Ishikawa (cell line): ENCODE measurements at regions not wholly inside any gene's neighbourhood (a gene's known extent, or its start where the extent isn't known, plus 50 kb on each side); places are given as distances from the start of the nearest gene placed in this dataset.

Experiments
- CEBPB ChIP-seq: IDR thresholded peaks from 2 replicates; pipeline ENCODE4 v1.6.1; 2012
- EGR1 ChIP-seq: IDR thresholded peaks from 2 replicates; pipeline ENCODE4 v1.6.1; 2012
- EP300 ChIP-seq: IDR thresholded peaks from 2 replicates; pipeline ENCODE4 v1.6.1; 2012; ENCODE audit warnings: borderline replicate concordance
- FOXM1 ChIP-seq: IDR thresholded peaks from 2 replicates; pipeline ENCODE4 v1.6.1; 2012; ENCODE audit warnings: low read depth, borderline replicate concordance
- NFIC ChIP-seq: IDR thresholded peaks from 2 replicates; pipeline ENCODE4 v1.6.1; 2012
- RAD21 ChIP-seq: IDR thresholded peaks from 2 replicates; pipeline ENCODE4 v1.6.1; 2012; ENCODE audit warnings: low read depth
- TAF1 ChIP-seq: IDR thresholded peaks from 2 replicates; pipeline ENCODE4 v1.6.1; 2012; ENCODE audit warnings: low read depth, mild to moderate bottlenecking
- TCF12 ChIP-seq: IDR thresholded peaks from 2 replicates; pipeline ENCODE4 v1.6.1; 2012; ENCODE audit warnings: low read depth
- TEAD4 ChIP-seq: IDR thresholded peaks from 2 replicates; pipeline ENCODE4 v1.6.1; 2012
- YY1 ChIP-seq: IDR thresholded peaks from 2 replicates; pipeline ENCODE4 v1.6.1; 2012; ENCODE audit warnings: low read depth
- ZBTB7A ChIP-seq: IDR thresholded peaks from 2 replicates; pipeline ENCODE4 v1.6.1; 2012; ENCODE audit warnings: low read depth
- TF ChIP-seq, protein P1 (sequence below): IDR thresholded peaks from 2 replicates; pipeline ENCODE4 v1.6.1; 2012; ENCODE audit warnings: low read depth, mild to moderate bottlenecking
- TF ChIP-seq, protein P2 (sequence below): IDR thresholded peaks from 2 replicates; pipeline ENCODE4 v1.6.1; 2012
- TF ChIP-seq, protein P3 (sequence below): IDR thresholded peaks from 2 replicates; pipeline ENCODE4 v1.6.1; 2012

DNA sequence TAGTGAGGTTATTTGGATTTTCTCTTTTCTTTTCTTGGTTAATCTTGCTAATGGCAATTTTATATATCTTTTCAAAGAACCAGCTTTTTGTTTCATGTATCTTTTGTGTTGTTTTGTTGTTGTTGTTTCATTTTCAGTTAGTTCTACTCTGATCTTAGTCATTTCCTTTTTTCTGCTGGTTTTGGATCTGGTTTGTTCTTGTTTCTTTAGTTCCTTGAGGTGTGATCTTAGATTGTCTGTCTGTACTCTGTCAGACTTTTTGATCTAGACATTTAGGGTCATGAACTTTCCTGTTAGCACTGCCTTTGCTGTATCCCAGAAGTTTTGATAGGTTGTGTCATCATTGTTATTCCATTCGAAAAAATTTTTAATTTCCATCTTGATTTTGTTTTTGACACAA, 399.7 kb downstream of the TLE1 start:
- TF ChIP-seq, protein P1, sequence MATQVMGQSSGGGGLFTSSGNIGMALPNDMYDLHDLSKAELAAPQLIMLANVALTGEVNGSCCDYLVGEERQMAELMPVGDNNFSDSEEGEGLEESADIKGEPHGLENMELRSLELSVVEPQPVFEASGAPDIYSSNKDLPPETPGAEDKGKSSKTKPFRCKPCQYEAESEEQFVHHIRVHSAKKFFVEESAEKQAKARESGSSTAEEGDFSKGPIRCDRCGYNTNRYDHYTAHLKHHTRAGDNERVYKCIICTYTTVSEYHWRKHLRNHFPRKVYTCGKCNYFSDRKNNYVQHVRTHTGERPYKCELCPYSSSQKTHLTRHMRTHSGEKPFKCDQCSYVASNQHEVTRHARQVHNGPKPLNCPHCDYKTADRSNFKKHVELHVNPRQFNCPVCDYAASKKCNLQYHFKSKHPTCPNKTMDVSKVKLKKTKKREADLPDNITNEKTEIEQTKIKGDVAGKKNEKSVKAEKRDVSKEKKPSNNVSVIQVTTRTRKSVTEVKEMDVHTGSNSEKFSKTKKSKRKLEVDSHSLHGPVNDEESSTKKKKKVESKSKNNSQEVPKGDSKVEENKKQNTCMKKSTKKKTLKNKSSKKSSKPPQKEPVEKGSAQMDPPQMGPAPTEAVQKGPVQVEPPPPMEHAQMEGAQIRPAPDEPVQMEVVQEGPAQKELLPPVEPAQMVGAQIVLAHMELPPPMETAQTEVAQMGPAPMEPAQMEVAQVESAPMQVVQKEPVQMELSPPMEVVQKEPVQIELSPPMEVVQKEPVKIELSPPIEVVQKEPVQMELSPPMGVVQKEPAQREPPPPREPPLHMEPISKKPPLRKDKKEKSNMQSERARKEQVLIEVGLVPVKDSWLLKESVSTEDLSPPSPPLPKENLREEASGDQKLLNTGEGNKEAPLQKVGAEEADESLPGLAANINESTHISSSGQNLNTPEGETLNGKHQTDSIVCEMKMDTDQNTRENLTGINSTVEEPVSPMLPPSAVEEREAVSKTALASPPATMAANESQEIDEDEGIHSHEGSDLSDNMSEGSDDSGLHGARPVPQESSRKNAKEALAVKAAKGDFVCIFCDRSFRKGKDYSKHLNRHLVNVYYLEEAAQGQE = no peak
- TF ChIP-seq EP300 (no peak), CEBPB (no peak), FOXM1 (no peak), YY1 (no peak), TAF1 (no peak), RAD21 (no peak), ZBTB7A (no peak), TCF12 (no peak), TEAD4 (no peak), EGR1 (no peak), NFIC (no peak)
- TF ChIP-seq, protein P2, sequence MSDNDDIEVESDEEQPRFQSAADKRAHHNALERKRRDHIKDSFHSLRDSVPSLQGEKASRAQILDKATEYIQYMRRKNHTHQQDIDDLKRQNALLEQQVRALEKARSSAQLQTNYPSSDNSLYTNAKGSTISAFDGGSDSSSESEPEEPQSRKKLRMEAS = no peak
- TF ChIP-seq, protein P3, sequence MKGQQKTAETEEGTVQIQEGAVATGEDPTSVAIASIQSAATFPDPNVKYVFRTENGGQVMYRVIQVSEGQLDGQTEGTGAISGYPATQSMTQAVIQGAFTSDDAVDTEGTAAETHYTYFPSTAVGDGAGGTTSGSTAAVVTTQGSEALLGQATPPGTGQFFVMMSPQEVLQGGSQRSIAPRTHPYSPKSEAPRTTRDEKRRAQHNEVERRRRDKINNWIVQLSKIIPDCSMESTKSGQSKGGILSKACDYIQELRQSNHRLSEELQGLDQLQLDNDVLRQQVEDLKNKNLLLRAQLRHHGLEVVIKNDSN = no peak
